HepG2 (cell line): ENCODE measurements at regions not wholly inside any gene's neighbourhood (a gene's known extent, or its start where the extent isn't known, plus 50 kb on each side); places are given as distances from the start of the nearest gene placed in this dataset.
"Not testable (repeated sequence)": the region's sequence is repeated elsewhere in the genome, so short reads cannot be mapped to it uniquely, and the experiment has no call there.

Experiments
- ATAC-seq: fragments of 200-7000 bp; cut with Tn5 transposase; 3 replicates; pipeline ENCODE4 v1.9.1; 2020; ENCODE audit warnings: mild to moderate bottlenecking, moderate library complexity
- BruUV-seq: library from RNA; stranded (reverse); fragments of 400-500 nt; replicated peaks from 2 replicates; lab custom pipeline; 2021; lab: Mats Ljungman, UMichigan
- CTCF ChIA-PET: fragments of 300-600 bp; formaldehyde crosslinking; extraction: SDS; loops from one replicate; lab custom pipeline; 2021; ENCODE audit warnings: low total read pairs, inconsistent platforms, low intra/inter-chr PET ratio; lab: Yijun Ruan, JAX
- POLR2A ChIA-PET: fragments of 350-600 bp; sonication (Branson Sonifier 250); formaldehyde crosslinking; loops from one replicate; lab custom pipeline; 2020; ENCODE audit warnings: antibody characterized with exemption, inconsistent platforms; lab: Yijun Ruan, JAX
- DNase-seq: peaks from one replicate; pipeline ENCODE4 v3.0.0-alpha.2; 2015; ENCODE audit warnings: low spot score
- FAIRE-seq: peaks from 3 replicates; lab custom pipeline; 2011; peaks lifted over from hg19 to GRCh38; lab: Jason Lieb, UNC
- H2AFZ ChIP-seq: one replicate; pipeline ENCODE4 v1.6.1; 2011; ENCODE audit warnings: low read length, inconsistent platforms
- H3K27ac ChIP-seq: fragments of 300-600 bp; 3 replicates; pipeline ENCODE4 v1.8.0; 2011; ENCODE audit warnings: mixed run types, mild to moderate bottlenecking, mixed read lengths, low read length, inconsistent platforms; ENCODE audit not compliant: insufficient read depth; ENCODE audit errors: extremely low read length
- H3K27me3 ChIP-seq, 2 experiments: fragments of 200-600 bp in 1 of 2; 2 replicates in 1 of 2; 3 replicates in 1 of 2; pipeline versions ENCODE4 v1.6.0 to v1.8.0; 2011; ENCODE audit warnings: low read length in 2 of 2, mild to moderate bottlenecking in 2 of 2, moderate library complexity in 2 of 2, inconsistent platforms in 1 of 2; ENCODE audit not compliant: insufficient read depth in 2 of 2, control insufficient read depth in 1 of 2
- H3K36me3 ChIP-seq, 2 experiments: fragments of 200-600 bp in 1 of 2; replicated peaks in 1 of 2; 2 replicates in 1 of 2; 3 replicates in 1 of 2; pipeline versions ENCODE4 v1.5.1 to v1.8.0; 2011; ENCODE audit warnings: low read length in 2 of 2, inconsistent platforms in 1 of 2; ENCODE audit not compliant: insufficient read depth in 2 of 2, control insufficient read depth in 1 of 2
- H3K4me1 ChIP-seq: 2 replicates; pipeline ENCODE4 v1.5.1; 2012; ENCODE audit warnings: low read length, inconsistent platforms; ENCODE audit not compliant: insufficient read depth
- H3K4me2 ChIP-seq: 2 replicates; pipeline ENCODE4 v1.6.0; 2011; ENCODE audit warnings: low read depth, low read length, inconsistent platforms
- H3K4me3 ChIP-seq, 3 experiments: fragments of 200-600 bp in 1 of 3; sonication (generic), shearing (Covaris generic) in 1 of 3; replicated peaks in 1 of 3; 2 replicates each; pipeline ENCODE4 v1.5.1; 2011 to 2016; ENCODE audit warnings: low read length in 3 of 3, inconsistent platforms in 2 of 3, low read depth in 2 of 3, mild to moderate bottlenecking in 2 of 3, control low read depth in 1 of 3, mixed read lengths in 1 of 3; ENCODE audit not compliant: insufficient read depth in 1 of 3
- H3K79me2 ChIP-seq: one replicate; pipeline ENCODE4 v1.6.1; 2011; ENCODE audit warnings: low read length, inconsistent platforms; ENCODE audit not compliant: insufficient read depth
- H3K9ac ChIP-seq: 2 replicates; pipeline ENCODE4 v1.6.0; 2011; ENCODE audit warnings: mild to moderate bottlenecking, low read depth, low read length, inconsistent platforms; ENCODE audit not compliant: insufficient read depth
- H3K9me3 ChIP-seq: 2 replicates; pipeline ENCODE4 v1.5.1; 2012; ENCODE audit warnings: mild to moderate bottlenecking, low read length
- H4K20me1 ChIP-seq: 2 replicates; pipeline ENCODE4 v1.6.0; 2011; ENCODE audit warnings: inconsistent platforms, mild to moderate bottlenecking, low read length, moderate library complexity; ENCODE audit not compliant: insufficient read depth
- ARID4A ChIP-seq: sonication (generic); formaldehyde crosslinking; IDR thresholded peaks from 2 replicates; pipeline ENCODE4 v1.5.0; 2020; ENCODE audit warnings: mild to moderate bottlenecking, missing genetic modification reagents, borderline replicate concordance
- GABPB1 ChIP-seq: IDR thresholded peaks from 2 replicates; pipeline ENCODE4 v1.6.1; 2016; ENCODE audit warnings: mild to moderate bottlenecking, missing genetic modification reagents, moderate library complexity, missing compliant biosample characterization
- GMEB1 ChIP-seq: sonication (generic); formaldehyde crosslinking; IDR thresholded peaks from 2 replicates; pipeline ENCODE4 v1.5.1; 2020; ENCODE audit warnings: missing genetic modification reagents, mild to moderate bottlenecking, borderline replicate concordance
- KDM2A ChIP-seq: sonication (generic); formaldehyde crosslinking; IDR thresholded peaks from 2 replicates; pipeline ENCODE4 v1.4.0; 2020; ENCODE audit warnings: low read depth, missing genetic modification reagents, borderline replicate concordance
- SAP130 ChIP-seq: IDR thresholded peaks from 2 replicates; pipeline ENCODE4 v1.6.1; 2016; ENCODE audit warnings: low read depth
- SP1 ChIP-seq, 2 experiments: fragments of 450-650 bp in 1 of 2; sonication (generic) in 1 of 2; formaldehyde crosslinking in 1 of 2; IDR thresholded peaks; 2 replicates each; pipeline versions ENCODE4 v1.4.0 to v1.6.1; 2016 to 2020; ENCODE audit warnings: missing genetic modification reagents in 1 of 2
- SP4 ChIP-seq: sonication (generic); formaldehyde crosslinking; IDR thresholded peaks from 2 replicates; pipeline ENCODE4 v1.8.1; 2023; ENCODE audit warnings: mild to moderate bottlenecking, missing genetic modification reagents
- ZBTB14 ChIP-seq: sonication (generic); formaldehyde crosslinking; IDR thresholded peaks from 2 replicates; pipeline ENCODE4 v1.4.0; 2020; ENCODE audit warnings: missing genetic modification reagents
- ZNF687 ChIP-seq: sonication (generic); formaldehyde crosslinking; IDR thresholded peaks from 2 replicates; pipeline ENCODE4 v1.5.1; 2020; ENCODE audit warnings: mild to moderate bottlenecking, missing genetic modification reagents, moderate library complexity
- WGBS: methylation state at CpG from one replicate; pipeline ENCODE4 v1.1.6; 2017; ENCODE audit warnings: low lambda C conversion rate; 5-methylcytosine and 5-hydroxymethylcytosine counted together
- in situ Hi-C: cut with HindIII; loops from 2 replicates; pipeline ENCODE4 v1.10.0; 2017; ENCODE audit warnings: low pct_unique_long_range_greater_than_20kb; ENCODE audit not compliant: extremely low pct_ligation_motif_present
- intact Hi-C: fragments of 100-400 bp; cut with micrococcal nuclease; formaldehyde crosslinking; loops from one replicate; pipeline ENCODE4 v1.10.0; 2022; ENCODE audit not compliant: unreplicated experiment

GRCh38 chr21:5154641-5154982 is 5366.8 kb upstream of the TPTE start:
- WGBS = no CpG with 5 or more reads among the region's 50 CpGs
- H3K79me2 ChIP-seq; CTCF ChIA-PET; BruUV-seq; H3K36me3 ChIP-seq; intact Hi-C loops; H3K27me3 ChIP-seq; FAIRE-seq; POLR2A ChIA-PET; H3K9ac ChIP-seq; H3K4me1 ChIP-seq; in situ Hi-C loops; H3K27ac ChIP-seq; H2AFZ ChIP-seq; H4K20me1 ChIP-seq; H3K4me2 ChIP-seq; H3K4me3 ChIP-seq; H3K9me3 ChIP-seq; TF ChIP-seq SP1 (IDR thresholded peaks at IDR 0.05): not testable (repeated sequence)
- TF ChIP-seq GABPB1 (CRISPR knock-in tag) = peak; percentile 55; the same call in 1 of the 2 replicates
- peak; percentile 89 for TF ChIP-seq ZBTB14 (CRISPR knock-in tag)
- peak; percentile 34; the same call in 1 of the 2 replicates for TF ChIP-seq KDM2A (CRISPR knock-in tag)
- peak; percentile 27; the same call in 1 of the 2 replicates for TF ChIP-seq ARID4A (CRISPR knock-in tag)
- TF ChIP-seq SP4 (CRISPR knock-in tag) = peak; percentile 86
- TF ChIP-seq ZNF687 (CRISPR knock-in tag) = peak; percentile 37; the same call in 1 of the 2 replicates
- TF ChIP-seq SAP130 (CRISPR knock-in tag) = peak; percentile 45; the same call in 1 of the 2 replicates
- TF ChIP-seq SP1 (CRISPR knock-in tag; IDR thresholded peaks at IDR 0.05) = 0 out of 2 replicates have a peak, but pooled peaks have one; percentile 33
- peak; percentile 28; the same call in 1 of the 2 replicates for TF ChIP-seq GMEB1 (CRISPR knock-in tag)
- ATAC-seq (peak; percentile 97), DNase-seq (peak; percentile 55)
